Neutrophil (primary cell): ENCODE measurements at regions not wholly inside any gene's neighbourhood (a gene's known extent, or its start where the extent isn't known, plus 50 kb on each side); places are given as distances from the start of the nearest gene placed in this dataset.

Source experiments
- H3K27ac ChIP-seq: fragments of 200-600 bp; sonication (generic); 2 replicates; pipeline ENCODE4 v1.5.1; 2016; ENCODE audit warnings: mild to moderate bottlenecking, moderate library complexity
- H3K27me3 ChIP-seq: fragments of 200-600 bp; sonication (generic); 2 replicates; pipeline ENCODE4 v1.6.0; 2016; ENCODE audit warnings: mild to moderate bottlenecking
- H3K36me3 ChIP-seq: fragments of 200-600 bp; sonication (generic); 2 replicates; pipeline ENCODE4 v1.5.1; 2017
- H3K4me1 ChIP-seq, 2 experiments: fragments of 200-600 bp in 1 of 2; sonication (generic) in 1 of 2; 1 replicate in 1 of 2; 2 replicates in 1 of 2; pipeline versions ENCODE4 v1.5.1 to v1.6.1; 2013 to 2016; ENCODE audit warnings: low read depth in 1 of 2, low read length in 1 of 2, mild to moderate bottlenecking in 1 of 2, moderate library complexity in 1 of 2; ENCODE audit not compliant: control insufficient read depth in 1 of 2, insufficient read depth in 1 of 2
- H3K4me3 ChIP-seq, 2 experiments: fragments of 200-600 bp in 1 of 2; sonication (generic) in 1 of 2; 1 replicate in 1 of 2; 2 replicates in 1 of 2; pipeline ENCODE4 v1.5.1; 2013 to 2016; ENCODE audit warnings: low read depth in 1 of 2, low read length in 1 of 2, mild to moderate bottlenecking in 1 of 2, moderate library complexity in 1 of 2
- H3K9me3 ChIP-seq: fragments of 200-600 bp; sonication (generic); 2 replicates; pipeline ENCODE4 v1.5.1; 2016
- CTCF ChIP-seq: fragments of 200-600 bp; sonication (generic); IDR thresholded peaks from 2 replicates; pipeline ENCODE4 v1.5.1; 2016; ENCODE audit warnings: antibody characterized with exemption

GRCh38 chr7:1320616-1321240, 88.1 kb downstream of the UNCX start:
- Histone ChIP-seq H3K4me3 (no peak overlapping the region), H3K27ac (no peak overlapping the region), H3K9me3 (no peaks in the 10 kb centered on the region), H3K27me3 (peaks cover 48% of the 10 kb centered on the region), H3K36me3 (no peaks in the 10 kb centered on the region), H3K4me1 (no peaks in the 10 kb centered on the region)
- no peak for TF ChIP-seq CTCF

GRCh38 chr7:1321411-1322239, 89.0 kb downstream of the UNCX start:
- TF ChIP-seq CTCF, result no peak
- H3K27me3 ChIP-seq, result peaks cover 52% of the 10 kb centered on the region
- no peak overlapping the region for H3K4me3 ChIP-seq
- no peaks in the 10 kb centered on the region for H3K36me3 ChIP-seq
- H3K4me1 ChIP-seq, result no peaks in the 10 kb centered on the region
- H3K27ac ChIP-seq, result no peak overlapping the region
- H3K9me3 ChIP-seq, result no peaks in the 10 kb centered on the region

- H3K27me3 ChIP-seq, result peaks cover 52% of the 10 kb centered on the region
- H3K4me1 ChIP-seq, result no peaks in the 10 kb centered on the region
These were observed 89.8 kb downstream of the UNCX start for GRCh38 chr7:1322240-1323110.

GRCh38 chr7:1323178-1324027, 90.7 kb downstream of the UNCX start:
- Histone ChIP-seq H3K4me3 (no peak overlapping the region), H3K27ac (no peak overlapping the region), H3K9me3 (no peaks in the 10 kb centered on the region), H3K36me3 (no peaks in the 10 kb centered on the region), H3K4me1 (no peaks in the 10 kb centered on the region), H3K27me3 (peaks cover 52% of the 10 kb centered on the region)
- no peak for TF ChIP-seq CTCF

More at GRCh38 chr7:1322240-1323110, 89.8 kb downstream of the UNCX start:
- Histone ChIP-seq H3K27ac (no peak overlapping the region), H3K36me3 (no peaks in the 10 kb centered on the region), H3K4me3 (no peak overlapping the region), H3K9me3 (no peaks in the 10 kb centered on the region)
- no peak for TF ChIP-seq CTCF
